ENCODE measurements at regions not wholly inside any gene's neighbourhood (a gene's known extent, or its start where the extent isn't known, plus 50 kb on each side); places are given as distances from the start of the nearest gene placed in this dataset.

- no peak for TF ChIP-seq CHD7 (IDR thresholded peaks at IDR 0.05; ENCODE audit: insufficient replicate concordance, low read length)
Measured at GRCh38 chr6:92648364-92649086, 770.8 kb downstream of the EPHA7 start (continued).

Data from H1 (cell line).